ENCODE measurements at regions not wholly inside any gene's neighbourhood (a gene's known extent, or its start where the extent isn't known, plus 50 kb on each side); places are given as distances from the start of the nearest gene placed in this dataset.

- TF ChIP-seq, protein P1, sequence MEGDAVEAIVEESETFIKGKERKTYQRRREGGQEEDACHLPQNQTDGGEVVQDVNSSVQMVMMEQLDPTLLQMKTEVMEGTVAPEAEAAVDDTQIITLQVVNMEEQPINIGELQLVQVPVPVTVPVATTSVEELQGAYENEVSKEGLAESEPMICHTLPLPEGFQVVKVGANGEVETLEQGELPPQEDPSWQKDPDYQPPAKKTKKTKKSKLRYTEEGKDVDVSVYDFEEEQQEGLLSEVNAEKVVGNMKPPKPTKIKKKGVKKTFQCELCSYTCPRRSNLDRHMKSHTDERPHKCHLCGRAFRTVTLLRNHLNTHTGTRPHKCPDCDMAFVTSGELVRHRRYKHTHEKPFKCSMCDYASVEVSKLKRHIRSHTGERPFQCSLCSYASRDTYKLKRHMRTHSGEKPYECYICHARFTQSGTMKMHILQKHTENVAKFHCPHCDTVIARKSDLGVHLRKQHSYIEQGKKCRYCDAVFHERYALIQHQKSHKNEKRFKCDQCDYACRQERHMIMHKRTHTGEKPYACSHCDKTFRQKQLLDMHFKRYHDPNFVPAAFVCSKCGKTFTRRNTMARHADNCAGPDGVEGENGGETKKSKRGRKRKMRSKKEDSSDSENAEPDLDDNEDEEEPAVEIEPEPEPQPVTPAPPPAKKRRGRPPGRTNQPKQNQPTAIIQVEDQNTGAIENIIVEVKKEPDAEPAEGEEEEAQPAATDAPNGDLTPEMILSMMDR (IDR thresholded peaks at IDR 0.05; ENCODE audit: low read depth, low read length, missing control alignments), result no peak
- H3K4me3 ChIP-seq (ENCODE audit: low read depth, low read length), result no peak overlapping the region
- H3K27me3 ChIP-seq (replicated peaks), result no peaks in the 10 kb centered on the region
- H3K36me3 ChIP-seq (replicated peaks), result no peaks in the 10 kb centered on the region
- H3K27ac ChIP-seq, result no peak overlapping the region
- in situ Hi-C loops (cut with HindIII; ENCODE audit: low pct_ligation_motif_present, low sequenced_read_pairs), result no loop called here
- no peak for DNase-seq
Observed at GRCh38 chr1:30360753-30361152, 362.6 kb downstream of the MATN1 start.

DNA sequence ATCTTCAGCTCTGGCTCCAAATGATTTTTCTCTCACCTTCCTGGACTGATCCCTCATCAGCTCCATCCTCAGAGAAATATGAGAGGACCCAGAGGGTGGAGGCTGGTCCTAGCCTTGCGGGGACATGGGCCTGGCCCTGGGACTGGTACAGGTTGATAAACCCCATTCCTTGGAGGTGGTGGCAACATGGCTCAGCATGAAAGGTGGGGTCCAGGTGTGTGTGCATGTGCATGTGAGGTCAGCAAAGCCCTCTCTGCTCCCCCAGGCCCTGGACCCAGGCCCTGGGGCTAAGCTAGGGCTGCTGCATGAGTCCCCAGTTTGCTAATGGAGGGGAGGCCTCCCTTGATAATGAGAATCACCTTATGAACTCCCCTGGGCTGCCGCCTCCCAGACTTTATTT, 363.1 kb downstream of the MATN1 start:
- Histone ChIP-seq H3K36me3 (replicated peaks) (no peaks in the 10 kb centered on the region), H3K27me3 (replicated peaks) (no peaks in the 10 kb centered on the region), H3K4me3 (ENCODE audit: low read depth, low read length) (no peak overlapping the region), H3K27ac (no peak overlapping the region)
- TF ChIP-seq, protein P1 (IDR thresholded peaks at IDR 0.05; ENCODE audit: low read depth, low read length, missing control alignments), result no peak
- no peak for DNase-seq
- in situ Hi-C loops (cut with HindIII; ENCODE audit: low pct_ligation_motif_present, low sequenced_read_pairs), result no loop called here

GRCh38 chr1:30359539-30360220, 363.7 kb downstream of the MATN1 start:
- no peak overlapping the region for H3K4me3 ChIP-seq (ENCODE audit: low read depth, low read length)
- in situ Hi-C loops (cut with HindIII; ENCODE audit: low pct_ligation_motif_present, low sequenced_read_pairs), result no loop called here
- H3K36me3 ChIP-seq (replicated peaks), result no peaks in the 10 kb centered on the region
- TF ChIP-seq, protein P1 (IDR thresholded peaks at IDR 0.05; ENCODE audit: low read depth, low read length, missing control alignments), result no peak
- DNase-seq, result no peak
- H3K27ac ChIP-seq, result no peak overlapping the region
- H3K27me3 ChIP-seq (replicated peaks), result no peaks in the 10 kb centered on the region

DNA sequence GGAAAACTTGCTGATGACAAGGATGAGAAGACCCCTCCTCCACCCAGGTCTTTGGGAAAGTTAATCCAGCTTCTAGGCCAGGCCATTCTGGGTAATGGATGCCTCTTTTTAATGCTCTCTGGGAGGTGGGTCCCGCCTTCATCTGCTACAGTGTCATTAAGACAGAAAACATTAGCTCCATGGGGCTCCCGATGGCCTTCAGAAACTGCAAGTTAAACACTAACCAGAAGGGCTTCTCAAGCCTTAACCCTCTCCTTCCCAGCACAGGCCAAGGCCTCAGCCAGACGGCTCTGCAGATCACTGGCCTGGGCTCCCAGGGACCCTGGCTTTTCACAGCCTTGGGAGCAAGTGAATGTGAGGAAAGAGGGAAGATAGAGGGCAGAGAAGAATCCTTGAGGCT, 364.9 kb downstream of the MATN1 start:
- DNase-seq, result no peak
- no peak overlapping the region for H3K27ac ChIP-seq
- no peaks in the 10 kb centered on the region for H3K36me3 ChIP-seq (replicated peaks)
- no peaks in the 10 kb centered on the region for H3K27me3 ChIP-seq (replicated peaks)
- in situ Hi-C loops (cut with HindIII; ENCODE audit: low pct_ligation_motif_present, low sequenced_read_pairs), result no loop called here
- H3K4me3 ChIP-seq (ENCODE audit: low read depth, low read length), result no peak overlapping the region
- TF ChIP-seq, protein P1 (IDR thresholded peaks at IDR 0.05; ENCODE audit: low read depth, low read length, missing control alignments), result no peak

DNA sequence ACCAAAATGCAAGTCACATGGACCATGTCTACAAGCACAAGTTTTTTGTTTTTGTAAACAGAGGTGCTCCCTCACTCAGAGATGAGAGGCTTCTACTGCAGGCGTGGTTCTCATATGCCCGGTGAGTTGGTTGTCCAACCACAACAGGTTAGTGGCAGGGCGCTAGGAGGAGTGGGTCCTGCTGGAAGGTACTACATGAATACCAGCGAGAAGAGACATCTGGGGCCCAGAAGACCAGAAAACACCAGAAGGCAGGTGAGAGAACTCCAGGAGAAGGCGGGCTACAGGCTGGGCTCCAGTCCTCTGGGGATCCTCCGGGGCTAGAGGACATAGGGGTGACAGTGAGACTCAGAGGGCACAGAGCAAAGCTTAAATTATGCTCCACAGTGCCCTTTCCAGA, 366.5 kb downstream of the MATN1 start:
- TF ChIP-seq, protein P1 (IDR thresholded peaks at IDR 0.05; ENCODE audit: low read depth, low read length, missing control alignments), result no peak
- in situ Hi-C loops (cut with HindIII; ENCODE audit: low pct_ligation_motif_present, low sequenced_read_pairs), result no loop called here
- DNase-seq, result no peak
- Histone ChIP-seq H3K36me3 (replicated peaks) (no peaks in the 10 kb centered on the region), H3K4me3 (ENCODE audit: low read depth, low read length) (no peak overlapping the region), H3K27ac (no peak overlapping the region), H3K27me3 (replicated peaks) (no peaks in the 10 kb centered on the region)

DNA sequence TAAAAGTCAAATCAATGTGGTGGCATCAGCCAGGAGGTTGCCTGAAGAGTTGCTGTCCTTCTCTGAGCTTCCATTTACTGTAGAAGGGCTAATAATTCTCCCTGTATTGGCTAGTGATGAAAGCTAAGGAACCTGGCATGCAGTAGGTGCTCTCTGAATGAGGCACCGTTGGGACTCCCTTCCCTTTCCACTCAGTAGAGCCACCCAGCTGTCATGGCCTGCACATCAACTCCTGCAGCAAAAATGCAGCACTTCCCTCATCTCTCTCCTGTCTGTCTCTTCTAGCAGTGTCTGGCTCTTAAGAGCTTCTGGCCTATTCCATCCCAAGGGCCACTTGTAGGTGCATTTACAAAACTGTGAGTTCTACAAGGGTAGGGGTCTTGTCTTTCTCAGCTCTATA, 369.0 kb downstream of the MATN1 start:
- TF ChIP-seq, protein P1 (IDR thresholded peaks at IDR 0.05; ENCODE audit: low read depth, low read length, missing control alignments), result no peak
- H3K27me3 ChIP-seq (replicated peaks), result no peaks in the 10 kb centered on the region
- H3K4me3 ChIP-seq (ENCODE audit: low read depth, low read length), result no peak overlapping the region
- in situ Hi-C loops (cut with HindIII; ENCODE audit: low pct_ligation_motif_present, low sequenced_read_pairs), result no loop called here
- H3K27ac ChIP-seq, result no peak overlapping the region
- H3K36me3 ChIP-seq (replicated peaks), result no peaks in the 10 kb centered on the region
- DNase-seq, result no peak
